Liver (tissue), 8 donors: ENCODE measurements at regions not wholly inside any gene's neighbourhood (a gene's known extent, or its start where the extent isn't known, plus 50 kb on each side); places are given as distances from the start of the nearest gene placed in this dataset.

Source experiments
- DNase-seq: peaks from one replicate; pipeline ENCODE4 v3.0.0-alpha.2; 2017; ENCODE audit warnings: low spot score
- H3K27ac ChIP-seq, 2 donors: one replicate each; pipeline ENCODE4 v1.7.0; 2013; ENCODE audit warnings: inconsistent platforms in 2 of 2, low read length in 2 of 2, control low read depth in 1 of 2, low read depth in 1 of 2, mild to moderate bottlenecking in 1 of 2
- H3K27me3 ChIP-seq, 4 donors: one replicate each; pipeline versions ENCODE4 v1.6.1 to v1.7.0; 2013; ENCODE audit warnings: low read length in 3 of 4, inconsistent platforms in 1 of 4, mild to moderate bottlenecking in 1 of 4, moderate library complexity in 1 of 4; ENCODE audit not compliant: control insufficient read depth in 4 of 4, insufficient read depth in 4 of 4
- H3K36me3 ChIP-seq, 4 donors: one replicate each; pipeline versions ENCODE4 v1.6.1 to v1.7.0; 2013; ENCODE audit warnings: low read length in 3 of 4, mild to moderate bottlenecking in 3 of 4, low read depth in 1 of 4, moderate library complexity in 1 of 4; ENCODE audit not compliant: control insufficient read depth in 4 of 4, insufficient read depth in 3 of 4
- H3K4me1 ChIP-seq, 4 donors: one replicate each; pipeline versions ENCODE4 v1.6.1 to v1.7.0; 2013; ENCODE audit warnings: low read length in 3 of 4, mild to moderate bottlenecking in 3 of 4, moderate library complexity in 1 of 4; ENCODE audit not compliant: control insufficient read depth in 4 of 4, insufficient read depth in 4 of 4
- H3K4me3 ChIP-seq, 3 donors: one replicate each; pipeline versions ENCODE4 v1.6.1 to v1.7.0; 2013; ENCODE audit warnings: low read length in 3 of 3, control low read depth in 1 of 3, low read depth in 1 of 3, mild to moderate bottlenecking in 1 of 3
- H3K9ac ChIP-seq, 2 donors: one replicate each; pipeline ENCODE4 v1.7.0; 2013; ENCODE audit warnings: low read length in 2 of 2, mild to moderate bottlenecking in 2 of 2, moderate library complexity in 2 of 2, control low read depth in 1 of 2, low read depth in 1 of 2
- H3K9me3 ChIP-seq, 4 donors: one replicate each; pipeline versions ENCODE4 v1.6.1 to v1.7.0; 2013; ENCODE audit warnings: low read length in 3 of 4; ENCODE audit not compliant: control insufficient read depth in 4 of 4
- ATF3 ChIP-seq: IDR thresholded peaks from 2 replicates; pipeline ENCODE4 v1.6.1; 2016; ENCODE audit warnings: antibody characterized with exemption
- CTCF ChIP-seq: fragments of 150-350 bp; IDR thresholded peaks from 2 replicates; pipeline ENCODE4 v1.5.1; 2017; ENCODE audit warnings: improper control_type of control experiment, low read depth, low read length; ENCODE audit not compliant: missing input control
- EGR1 ChIP-seq, 2 donors: IDR thresholded peaks; 2 replicates each; pipeline ENCODE4 v1.6.1; 2016 to 2018; ENCODE audit warnings: antibody characterized with exemption in 2 of 2, low read depth in 2 of 2
- FOXA1 ChIP-seq: IDR thresholded peaks from 2 replicates; pipeline ENCODE4 v1.6.1; 2016; ENCODE audit warnings: antibody characterized with exemption
- GABPA ChIP-seq, 2 donors: IDR thresholded peaks in 1 of 2; conservative IDR thresholded peaks in 1 of 2; 2 replicates each; pipeline ENCODE4 v1.6.1; 2016; ENCODE audit warnings: antibody characterized with exemption in 2 of 2, mild to moderate bottlenecking in 1 of 2, moderate library complexity in 1 of 2
- HNF4G ChIP-seq: IDR thresholded peaks from 2 replicates; pipeline ENCODE4 v1.6.1; 2016; ENCODE audit warnings: antibody characterized with exemption
- JUND ChIP-seq, 2 donors: IDR thresholded peaks; 2 replicates each; pipeline ENCODE4 v1.6.1; 2016; ENCODE audit warnings: antibody characterized with exemption in 2 of 2
- MAX ChIP-seq: IDR thresholded peaks from 2 replicates; pipeline ENCODE4 v1.6.1; 2016; ENCODE audit warnings: antibody characterized with exemption
- NR2F2 ChIP-seq: IDR thresholded peaks from 2 replicates; pipeline ENCODE4 v1.6.1; 2016; ENCODE audit warnings: antibody characterized with exemption
- RAD21 ChIP-seq, 2 donors: IDR thresholded peaks; 2 replicates each; pipeline ENCODE4 v1.6.1; 2016; ENCODE audit warnings: antibody characterized with exemption in 2 of 2, mild to moderate bottlenecking in 2 of 2
- REST ChIP-seq: IDR thresholded peaks from 2 replicates; pipeline ENCODE4 v1.6.1; 2016; ENCODE audit warnings: antibody characterized with exemption, mild to moderate bottlenecking
- SP1 ChIP-seq: IDR thresholded peaks from 2 replicates; pipeline ENCODE4 v1.6.1; 2018; ENCODE audit warnings: antibody characterized with exemption, mild to moderate bottlenecking
- TAF1 ChIP-seq: conservative IDR thresholded peaks from 2 replicates; pipeline ENCODE4 v1.6.1; 2016; ENCODE audit warnings: antibody characterized with exemption, mild to moderate bottlenecking
- ZBTB33 ChIP-seq: IDR thresholded peaks from 2 replicates; pipeline ENCODE4 v1.6.1; 2016; ENCODE audit warnings: antibody characterized with exemption
- WGBS: extraction: QIAGEN DNeasy Blood & Tissue Kit; methylation state at CpG from one replicate; pipeline ENCODE4 v1.1.7; 2013; 5-methylcytosine and 5-hydroxymethylcytosine counted together
- donor health status: healthy.
- donor health status: healthy.
- donor health status: healthy.
- donor health status: healthy.
- donor health status: healthy.

GRCh38 chr17:22460461-22461063 lies 768.2 kb downstream of the KCNJ18 start:
- WGBS: 58% methylated on average over 6 of the region's 6 CpGs
- no peak for DNase-seq
- TF ChIP-seq GABPA (IDR thresholded peaks at IDR 0.05 in 1 of 2, conservative IDR thresholded peaks at IDR 0.05 in 1 of 2) (no peak), NR2F2 (no peak)

GRCh38 chr17:22461460-22462145 lies 769.3 kb downstream of the KCNJ18 start:
- no peak for DNase-seq
- TF ChIP-seq SP1 (no peak), CTCF (no peak), ATF3 (no peak), TAF1 (no peak), JUND (IDR thresholded peaks at IDR 0.05) (no peak), RAD21 (IDR thresholded peaks at IDR 0.05) (no peak), EGR1 (IDR thresholded peaks at IDR 0.05; ENCODE audit: low read depth in 2 of 2) (no peak)
- Histone ChIP-seq H3K27ac (no peak overlapping the region), H3K4me1 (no peaks in the 10 kb centered on the region), H3K36me3 (no peaks in the 10 kb centered on the region), H3K4me3 (no peak overlapping the region), H3K9me3 (peaks cover 0 to 3% (median 0%) of the 10 kb centered on the region in 4 donors), H3K9ac (no peak overlapping the region), H3K27me3 (no peaks in the 10 kb centered on the region)
- 73% methylated on average over 14 of the region's 14 CpGs for WGBS

More at GRCh38 chr17:22460461-22461063, 768.2 kb downstream of the KCNJ18 start:
- H3K27ac ChIP-seq: no peak overlapping the region
- peaks cover 0 to 3% (median 0%) of the 10 kb centered on the region in 4 donors for H3K9me3 ChIP-seq
- H3K4me1 ChIP-seq: no peaks in the 10 kb centered on the region
- no peak overlapping the region for H3K9ac ChIP-seq
- no peaks in the 10 kb centered on the region for H3K36me3 ChIP-seq
- H3K4me3 ChIP-seq: no peak overlapping the region
- H3K27me3 ChIP-seq: no peaks in the 10 kb centered on the region

GRCh38 chr17:22462461-22462860 lies 770.1 kb downstream of the KCNJ18 start:
- Histone ChIP-seq H3K9ac (no peak overlapping the region), H3K9me3 (peaks cover 0 to 3% (median 0%) of the 10 kb centered on the region in 4 donors), H3K27me3 (no peaks in the 10 kb centered on the region), H3K27ac (no peak overlapping the region), H3K36me3 (no peaks in the 10 kb centered on the region), H3K4me3 (no peak overlapping the region), H3K4me1 (no peaks in the 10 kb centered on the region)
- DNase-seq: no peak
- TF ChIP-seq FOXA1 (no peak), ZBTB33 (no peak), REST (no peak), MAX (no peak), HNF4G (no peak), ATF3 (no peak), GABPA (IDR thresholded peaks at IDR 0.05 in 1 of 2, conservative IDR thresholded peaks at IDR 0.05 in 1 of 2) (no peak)
- 71% methylated on average over 6 of the region's 6 CpGs for WGBS
